ENCODE measurements at regions not wholly inside any gene's neighbourhood (a gene's known extent, or its start where the extent isn't known, plus 50 kb on each side); places are given as distances from the start of the nearest gene placed in this dataset.

- Histone ChIP-seq H3K4me1 (no peaks in the 10 kb centered on the region), H3K27me3 (no peaks in the 10 kb centered on the region), H3K9me3 (peaks cover 3% of the 10 kb centered on the region), H3K36me3 (no peaks in the 10 kb centered on the region), H3K4me3 (ENCODE audit: low read depth, low read length) (no peak overlapping the region)
- no peak for DNase-seq
- no peak for TF ChIP-seq CTCF (IDR thresholded peaks at IDR 0.05; ENCODE audit: low read depth, low read length)
Measured at GRCh38 chr16:35170610-35171009, 1711.2 kb downstream of the TP53TG3F start.

GRCh38 chr16:35171106-35171505 is 1711.7 kb downstream of the TP53TG3F start:
- Histone ChIP-seq H3K4me3 (ENCODE audit: low read depth, low read length) (no peak overlapping the region), H3K36me3 (no peaks in the 10 kb centered on the region), H3K4me1 (no peaks in the 10 kb centered on the region), H3K9me3 (peaks cover 3% of the 10 kb centered on the region), H3K27me3 (no peaks in the 10 kb centered on the region)
- TF ChIP-seq CTCF (IDR thresholded peaks at IDR 0.05; ENCODE audit: low read depth, low read length) = no peak
- no peak for DNase-seq

- Histone ChIP-seq H3K4me1 (no peaks in the 10 kb centered on the region), H3K36me3 (no peaks in the 10 kb centered on the region), H3K9me3 (peaks cover 3% of the 10 kb centered on the region), H3K27me3 (no peaks in the 10 kb centered on the region), H3K4me3 (ENCODE audit: low read depth, low read length) (no peak overlapping the region)
- TF ChIP-seq CTCF (IDR thresholded peaks at IDR 0.05; ENCODE audit: low read depth, low read length) = no peak
- DNase-seq = no peak
Measured at GRCh38 chr16:35173295-35173694, 1713.9 kb downstream of the TP53TG3F start.

GRCh38 chr16:35174016-35174415 is 1714.6 kb downstream of the TP53TG3F start:
- H3K36me3 ChIP-seq = no peaks in the 10 kb centered on the region
- no peak for DNase-seq
- H3K4me3 ChIP-seq (ENCODE audit: low read depth, low read length) = no peak overlapping the region
- H3K4me1 ChIP-seq = no peaks in the 10 kb centered on the region
- no peaks in the 10 kb centered on the region for H3K27me3 ChIP-seq
- TF ChIP-seq CTCF (IDR thresholded peaks at IDR 0.05; ENCODE audit: low read depth, low read length) = no peak
- H3K9me3 ChIP-seq = peaks cover 3% of the 10 kb centered on the region

- no peak for DNase-seq
- TF ChIP-seq CTCF (IDR thresholded peaks at IDR 0.05; ENCODE audit: low read depth, low read length) = no peak
- peaks cover 3% of the 10 kb centered on the region for H3K9me3 ChIP-seq
Measured at GRCh38 chr16:35176449-35176848, 1717.0 kb downstream of the TP53TG3F start.

GRCh38 chr16:35177851-35178250 is 1718.4 kb downstream of the TP53TG3F start:
- H3K4me3 ChIP-seq (ENCODE audit: low read depth, low read length) = no peak overlapping the region
- peaks cover 5% of the 10 kb centered on the region for H3K9me3 ChIP-seq
- DNase-seq = no peak
- TF ChIP-seq CTCF (IDR thresholded peaks at IDR 0.05; ENCODE audit: low read depth, low read length) = no peak
- no peaks in the 10 kb centered on the region for H3K36me3 ChIP-seq
- H3K4me1 ChIP-seq = no peaks in the 10 kb centered on the region
- no peaks in the 10 kb centered on the region for H3K27me3 ChIP-seq

More at GRCh38 chr16:35176449-35176848, 1717.0 kb downstream of the TP53TG3F start:
- H3K27me3 ChIP-seq = no peaks in the 10 kb centered on the region
- no peaks in the 10 kb centered on the region for H3K36me3 ChIP-seq
- no peak overlapping the region for H3K4me3 ChIP-seq (ENCODE audit: low read depth, low read length)
- no peaks in the 10 kb centered on the region for H3K4me1 ChIP-seq
